Naive thymus-derived CD4-positive, alpha-beta T cell (primary cell): ENCODE measurements at regions not wholly inside any gene's neighbourhood (a gene's known extent, or its start where the extent isn't known, plus 50 kb on each side); places are given as distances from the start of the nearest gene placed in this dataset.

Source experiments
- ATAC-seq: fragments of 150-1000 bp; cut with Tn5 transposase; 2 replicates; pipeline ENCODE4 v1.10.0; 2021; ENCODE audit warnings: mild to moderate bottlenecking, moderate library complexity
- CTCF ChIA-PET: fragments of 350-600 bp; sonication (Branson Sonifier 250); formaldehyde crosslinking; loops from one replicate; lab custom pipeline; 2021; ENCODE audit warnings: antibody characterized with exemption; lab: Charles Lee
- POLR2A ChIA-PET: fragments of 350-600 bp; sonication (Branson Sonifier 250); formaldehyde crosslinking; loops from one replicate; lab custom pipeline; 2021; ENCODE audit warnings: antibody characterized with exemption, inconsistent platforms; lab: Charles Lee
- DNase-seq, 9 donors: peaks; one replicate each; pipeline versions ENCODE4 v3.0.0 to v3.0.0-alpha.2; 2020 to 2022; ENCODE audit warnings: mixed read lengths in 1 of 9
- H3K27ac ChIP-seq: one replicate; pipeline ENCODE4 v1.7.0; 2013; ENCODE audit warnings: mild to moderate bottlenecking, low read depth, low read length, moderate library complexity
- H3K27me3 ChIP-seq, 2 donors: one replicate each; pipeline ENCODE4 v1.7.0; 2013; ENCODE audit warnings: low read length in 2 of 2, mild to moderate bottlenecking in 2 of 2, moderate library complexity in 2 of 2; ENCODE audit not compliant: control insufficient read depth in 2 of 2, insufficient read depth in 2 of 2
- H3K36me3 ChIP-seq, 3 experiments: 1 replicate in 2 of 3; 2 replicates in 1 of 3; pipeline ENCODE4 v1.7.0; 2013; ENCODE audit warnings: low read length in 3 of 3, mild to moderate bottlenecking in 3 of 3, moderate library complexity in 1 of 3; ENCODE audit not compliant: insufficient read depth in 3 of 3, control insufficient read depth in 2 of 3
- H3K4me1 ChIP-seq, 2 donors: one replicate each; pipeline ENCODE4 v1.7.0; 2013; ENCODE audit warnings: low read length in 2 of 2, mild to moderate bottlenecking in 2 of 2, moderate library complexity in 1 of 2; ENCODE audit not compliant: control insufficient read depth in 2 of 2, insufficient read depth in 2 of 2
- H3K4me3 ChIP-seq: 2 replicates; pipeline ENCODE4 v1.7.0; 2013; ENCODE audit warnings: mild to moderate bottlenecking, low read length
- H3K9me3 ChIP-seq, 3 experiments: 1 replicate in 2 of 3; 2 replicates in 1 of 3; pipeline ENCODE4 v1.7.0; 2013; ENCODE audit warnings: low read length in 3 of 3; ENCODE audit not compliant: control insufficient read depth in 2 of 3
- H3K27ac Mint-ChIP-seq, 9 donors: one replicate each; pipeline ENCODE4 v1.8.0; 2020 to 2022; ENCODE audit warnings: mixed read lengths in 9 of 9, mild to moderate bottlenecking in 8 of 9, moderate library complexity in 5 of 9, inconsistent platforms in 2 of 9
- H3K27me3 Mint-ChIP-seq, 5 donors: one replicate each; pipeline ENCODE4 v1.8.0; 2021 to 2022; ENCODE audit warnings: mixed read lengths in 5 of 5, mild to moderate bottlenecking in 1 of 5
- H3K36me3 Mint-ChIP-seq, 5 donors: one replicate each; pipeline ENCODE4 v1.8.0; 2020 to 2022; ENCODE audit warnings: mixed read lengths in 5 of 5, mild to moderate bottlenecking in 3 of 5, inconsistent platforms in 1 of 5
- H3K4me1 Mint-ChIP-seq, 7 donors: one replicate each; pipeline ENCODE4 v1.8.0; 2020 to 2022; ENCODE audit warnings: mixed read lengths in 7 of 7, mild to moderate bottlenecking in 3 of 7, inconsistent platforms in 1 of 7
- H3K4me3 Mint-ChIP-seq, 10 donors: one replicate each; pipeline ENCODE4 v1.8.0; 2020 to 2022; ENCODE audit warnings: mild to moderate bottlenecking in 10 of 10, mixed read lengths in 10 of 10, moderate library complexity in 6 of 10, inconsistent platforms in 2 of 10
- H3K9me3 Mint-ChIP-seq, 11 donors: one replicate each; pipeline ENCODE4 v1.8.0; 2020 to 2022; ENCODE audit warnings: mixed read lengths in 11 of 11, mild to moderate bottlenecking in 4 of 11, inconsistent platforms in 1 of 11, moderate library complexity in 1 of 11
- intact Hi-C, 2 donors: fragments of 100-400 bp; cut with micrococcal nuclease; formaldehyde crosslinking; loops; one replicate each; pipeline ENCODE4 v1.15.1; 2023

GRCh38 chr14:85881935-85882334 is 352.0 kb downstream of the FLRT2 start:
- Mint-ChIP-seq H3K9me3 (peaks cover 0 to 3% (median 0%) of the 10 kb centered on the region in 11 donors), H3K27ac (no peak overlapping the region), H3K4me1 (peaks cover 0 to 5% (median 0%) of the 10 kb centered on the region in 7 donors), H3K36me3 (no peaks in the 10 kb centered on the region), H3K27me3 (no peaks in the 10 kb centered on the region), H3K4me3 (no peak overlapping the region)
- ChIA-PET POLR2A (no interaction called here), CTCF (no interaction called here)
- H3K4me1 ChIP-seq: no peaks in the 10 kb centered on the region
- ATAC-seq: no peak
- no peaks in the 10 kb centered on the region for H3K36me3 ChIP-seq
- H3K27ac ChIP-seq: no peak overlapping the region
- intact Hi-C loops: no loop called here
- H3K27me3 ChIP-seq: no peaks in the 10 kb centered on the region
- no peak overlapping the region for H3K4me3 ChIP-seq
- DNase-seq: no peak
- no peaks in the 10 kb centered on the region for H3K9me3 ChIP-seq

- Mint-ChIP-seq H3K36me3 (no peaks in the 10 kb centered on the region), H3K9me3 (peaks cover 0 to 2% (median 0%) of the 10 kb centered on the region in 11 donors), H3K4me3 (no peak overlapping the region), H3K4me1 (peaks cover 0 to 3% (median 0%) of the 10 kb centered on the region in 7 donors), H3K27ac (no peak overlapping the region), H3K27me3 (peaks cover 0 to 22% (median 10%) of the 10 kb centered on the region in 5 donors)
- no peaks in the 10 kb centered on the region for H3K4me1 ChIP-seq
- H3K27me3 ChIP-seq: no peaks in the 10 kb centered on the region
- H3K9me3 ChIP-seq: no peaks in the 10 kb centered on the region
- H3K27ac ChIP-seq: no peak overlapping the region
- H3K36me3 ChIP-seq: no peaks in the 10 kb centered on the region
- no peak for DNase-seq
- H3K4me3 ChIP-seq: no peak overlapping the region
- no peak for ATAC-seq
- intact Hi-C loops: no loop called here
- POLR2A ChIA-PET: no interaction called here
- CTCF ChIA-PET: no interaction called here
Observed at GRCh38 chr14:85878874-85879273, 348.9 kb downstream of the FLRT2 start.

GRCh38 chr14:85873006-85873405 is 343.1 kb downstream of the FLRT2 start:
- H3K4me1 Mint-ChIP-seq: no peaks in the 10 kb centered on the region
- ChIA-PET POLR2A (no interaction called here), CTCF (no interaction called here)
- no peak overlapping the region for H3K4me3 Mint-ChIP-seq
- no peak for DNase-seq
- Histone ChIP-seq H3K9me3 (no peaks in the 10 kb centered on the region), H3K4me1 (no peaks in the 10 kb centered on the region), H3K4me3 (no peak overlapping the region), H3K36me3 (no peaks in the 10 kb centered on the region), H3K27ac (no peak overlapping the region), H3K27me3 (no peaks in the 10 kb centered on the region)
- intact Hi-C loops: no loop called here
- H3K27ac Mint-ChIP-seq: no peak overlapping the region
- H3K9me3 Mint-ChIP-seq: peaks cover 0 to 4% (median 0%) of the 10 kb centered on the region in 11 donors
- H3K27me3 Mint-ChIP-seq: peaks cover 0 to 26% (median 19%) of the 10 kb centered on the region in 5 donors
- ATAC-seq: no peak
- no peaks in the 10 kb centered on the region for H3K36me3 Mint-ChIP-seq

- intact Hi-C loops: no loop called here
- no peaks in the 10 kb centered on the region for H3K36me3 Mint-ChIP-seq
- H3K27me3 ChIP-seq: no peaks in the 10 kb centered on the region
- H3K4me3 ChIP-seq: no peak overlapping the region
- H3K27me3 Mint-ChIP-seq: peaks cover 0 to 5% (median 2%) of the 10 kb centered on the region in 5 donors
- H3K4me1 ChIP-seq: no peaks in the 10 kb centered on the region
- H3K9me3 Mint-ChIP-seq: peaks cover 0 to 2% (median 0%) of the 10 kb centered on the region in 11 donors
- no peak for ATAC-seq
- ChIA-PET CTCF (no interaction called here), POLR2A (no interaction called here)
- H3K4me1 Mint-ChIP-seq: no peaks in the 10 kb centered on the region
- H3K36me3 ChIP-seq: no peaks in the 10 kb centered on the region
- no peak overlapping the region for H3K4me3 Mint-ChIP-seq
- H3K27ac ChIP-seq: no peak overlapping the region
- H3K27ac Mint-ChIP-seq: no peak overlapping the region
- DNase-seq: no peak
- no peaks in the 10 kb centered on the region for H3K9me3 ChIP-seq
Observed at GRCh38 chr14:85867450-85867849, 337.5 kb downstream of the FLRT2 start.

- Mint-ChIP-seq H3K27ac (no peak overlapping the region), H3K4me1 (no peaks in the 10 kb centered on the region), H3K36me3 (no peaks in the 10 kb centered on the region), H3K27me3 (peaks cover 0 to 4% (median 0%) of the 10 kb centered on the region in 5 donors), H3K9me3 (peaks cover 0 to 2% (median 0%) of the 10 kb centered on the region in 11 donors), H3K4me3 (no peak overlapping the region)
- CTCF ChIA-PET: no interaction called here
- intact Hi-C loops: no loop called here
- POLR2A ChIA-PET: no interaction called here
- Histone ChIP-seq H3K27ac (no peak overlapping the region), H3K4me3 (no peak overlapping the region), H3K9me3 (no peaks in the 10 kb centered on the region), H3K36me3 (no peaks in the 10 kb centered on the region), H3K27me3 (no peaks in the 10 kb centered on the region), H3K4me1 (no peaks in the 10 kb centered on the region)
- ATAC-seq: no peak
- DNase-seq: no peak
Observed at GRCh38 chr14:85865701-85866100, 335.8 kb downstream of the FLRT2 start.

GRCh38 chr14:85858634-85859033 is 328.7 kb downstream of the FLRT2 start:
- intact Hi-C loops: loop anchor here (5.0 kb wide), 1 partner anchor 199 kb away; no protein-coding TSS in a partner anchor
- Histone ChIP-seq H3K36me3 (no peaks in the 10 kb centered on the region), H3K4me3 (no peak overlapping the region), H3K9me3 (no peaks in the 10 kb centered on the region), H3K4me1 (no peaks in the 10 kb centered on the region), H3K27me3 (no peaks in the 10 kb centered on the region), H3K27ac (no peak overlapping the region)
- Mint-ChIP-seq H3K4me1 (peaks cover 0 to 5% (median 0%) of the 10 kb centered on the region in 7 donors), H3K4me3 (no peak overlapping the region), H3K27ac (no peak overlapping the region), H3K36me3 (no peaks in the 10 kb centered on the region), H3K27me3 (peaks cover 0 to 17% (median 8%) of the 10 kb centered on the region in 5 donors), H3K9me3 (peaks cover 0 to 3% (median 0%) of the 10 kb centered on the region in 11 donors)
- no peak for DNase-seq
- ChIA-PET CTCF (no interaction called here), POLR2A (no interaction called here)
- no peak for ATAC-seq

- Histone ChIP-seq H3K4me3 (no peak overlapping the region), H3K27me3 (no peaks in the 10 kb centered on the region), H3K4me1 (no peaks in the 10 kb centered on the region), H3K27ac (no peak overlapping the region), H3K36me3 (no peaks in the 10 kb centered on the region), H3K9me3 (no peaks in the 10 kb centered on the region)
- Mint-ChIP-seq H3K27me3 (peaks cover 0 to 13% (median 8%) of the 10 kb centered on the region in 5 donors), H3K4me3 (no peak overlapping the region), H3K27ac (no peak overlapping the region), H3K4me1 (peaks cover 0 to 5% (median 0%) of the 10 kb centered on the region in 7 donors), H3K36me3 (no peaks in the 10 kb centered on the region), H3K9me3 (peaks cover 0 to 3% (median 0%) of the 10 kb centered on the region in 11 donors)
- ATAC-seq (no peak), DNase-seq (no peak)
- intact Hi-C loops: loop anchor here (1.0 to 5.0 kb wide), 2 partner anchors 182 to 201 kb away; no protein-coding TSS in a partner anchor
- CTCF ChIA-PET: no interaction called here
- POLR2A ChIA-PET: no interaction called here
Observed at GRCh38 chr14:85856430-85856829, 326.5 kb downstream of the FLRT2 start.
